ENCODE measurements at regions not wholly inside any gene's neighbourhood (a gene's known extent, or its start where the extent isn't known, plus 50 kb on each side); places are given as distances from the start of the nearest gene placed in this dataset.
A peak's percentile ranks its signal among the peaks of the same experiment; 100 is the strongest.

DNA sequence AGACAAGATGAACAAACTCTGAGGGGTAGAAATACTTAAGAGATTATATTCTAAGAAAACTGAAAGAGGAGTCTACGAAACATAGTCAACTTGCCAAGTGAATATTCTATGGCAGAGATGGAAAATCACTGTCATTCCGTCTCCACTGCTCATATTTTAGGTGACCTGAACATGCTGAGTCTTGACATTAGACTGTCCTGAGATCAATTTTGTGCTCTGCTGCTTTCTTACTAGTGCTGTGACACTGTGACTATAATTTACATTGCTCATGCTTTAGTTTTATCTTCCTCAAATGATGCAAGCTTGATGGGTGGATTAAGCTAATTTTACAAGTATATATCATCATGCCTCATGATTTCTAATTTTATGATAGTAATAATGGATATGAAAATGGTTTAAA is 228.2 kb upstream of the LRFN5 start:
- no peak overlapping the region for H2BK120ac ChIP-seq (ENCODE audit: low read depth, low read length, poor library complexity, severe bottlenecking)
- H3K79me1 ChIP-seq (ENCODE audit: insufficient read depth, low read depth, low read length, poor library complexity, severe bottlenecking) = no peaks in the 10 kb centered on the region
- no peaks in the 10 kb centered on the region for H3K79me2 ChIP-seq (ENCODE audit: insufficient read depth, low read length)
- H4K20me1 ChIP-seq (ENCODE audit: control insufficient read depth, insufficient read depth, insufficient read length) = no peaks in the 10 kb centered on the region
- H2BK15ac ChIP-seq (ENCODE audit: low read depth, low read length) = no peak overlapping the region
- no peak overlapping the region for H3K27ac ChIP-seq (ENCODE audit: insufficient read length, low read depth, low read length)
- H2BK12ac ChIP-seq (ENCODE audit: insufficient read length, low read depth, low read length) = no peak overlapping the region
- H3K56ac ChIP-seq (ENCODE audit: insufficient read length, low read depth, low read length) = no peak overlapping the region
- H3K4ac ChIP-seq (ENCODE audit: low read depth, low read length) = no peak overlapping the region
- no peak overlapping the region for H3K14ac ChIP-seq (ENCODE audit: insufficient read depth, low read length)
- H3K18ac ChIP-seq (ENCODE audit: insufficient read length, low read depth, low read length) = no peak overlapping the region
- H3K23ac ChIP-seq (ENCODE audit: insufficient read length, low read depth, low read length) = no peak overlapping the region
- no peaks in the 10 kb centered on the region for H3K9me3 ChIP-seq (ENCODE audit: control insufficient read depth, low read depth, low read length)
- H2BK20ac ChIP-seq (ENCODE audit: low read depth, low read length, poor library complexity, severe bottlenecking) = no peak overlapping the region
- no peak overlapping the region for H4K8ac ChIP-seq (replicated peaks; ENCODE audit: insufficient read length, low read depth, low read length)
- Mint-ChIP-seq H3K4me3 (no peak overlapping the region), H3K27ac (no peak overlapping the region), H3K36me3 (ENCODE audit: insufficient read depth in 1 of 3, low read depth in 3 of 3) (no peaks in the 10 kb centered on the region), H3K9me3 (no peaks in the 10 kb centered on the region), H3K4me1 (no peaks in the 10 kb centered on the region), H3K27me3 (ENCODE audit: low read depth) (no peaks in the 10 kb centered on the region)
- no CpG with 5 or more reads among the region's 2 CpGs for WGBS (ENCODE audit: extremely low coverage, insufficient read length, low lambda C conversion rate)
- H2AFZ ChIP-seq (ENCODE audit: low read length) = peak overlapping the region; percentile 14
- no peaks in the 10 kb centered on the region; the same call in 1 of the 2 replicates for H3K4me1 ChIP-seq (ENCODE audit: insufficient read depth, low read length)
- H3K23me2 ChIP-seq (ENCODE audit: insufficient read length, low read depth, low read length, poor library complexity, severe bottlenecking) = no peaks in the 10 kb centered on the region
- no peak overlapping the region for H4K91ac ChIP-seq (ENCODE audit: insufficient read length, low read depth, low read length)
- H2AK5ac ChIP-seq (ENCODE audit: insufficient read length, low read length) = no peak overlapping the region
- no peak overlapping the region for H2BK5ac ChIP-seq (ENCODE audit: insufficient read length, low read length)
- H4K5ac ChIP-seq (ENCODE audit: insufficient read length, low read depth, low read length) = no peak overlapping the region
- H3K27me3 ChIP-seq (ENCODE audit: insufficient read depth, low read length) = no peaks in the 10 kb centered on the region
- no peak overlapping the region for H3T11ph ChIP-seq (ENCODE audit: low read length)
- H3K4me2 ChIP-seq (ENCODE audit: insufficient read depth, insufficient read length, low read length) = no peak overlapping the region
- TF ChIP-seq, protein P1, sequence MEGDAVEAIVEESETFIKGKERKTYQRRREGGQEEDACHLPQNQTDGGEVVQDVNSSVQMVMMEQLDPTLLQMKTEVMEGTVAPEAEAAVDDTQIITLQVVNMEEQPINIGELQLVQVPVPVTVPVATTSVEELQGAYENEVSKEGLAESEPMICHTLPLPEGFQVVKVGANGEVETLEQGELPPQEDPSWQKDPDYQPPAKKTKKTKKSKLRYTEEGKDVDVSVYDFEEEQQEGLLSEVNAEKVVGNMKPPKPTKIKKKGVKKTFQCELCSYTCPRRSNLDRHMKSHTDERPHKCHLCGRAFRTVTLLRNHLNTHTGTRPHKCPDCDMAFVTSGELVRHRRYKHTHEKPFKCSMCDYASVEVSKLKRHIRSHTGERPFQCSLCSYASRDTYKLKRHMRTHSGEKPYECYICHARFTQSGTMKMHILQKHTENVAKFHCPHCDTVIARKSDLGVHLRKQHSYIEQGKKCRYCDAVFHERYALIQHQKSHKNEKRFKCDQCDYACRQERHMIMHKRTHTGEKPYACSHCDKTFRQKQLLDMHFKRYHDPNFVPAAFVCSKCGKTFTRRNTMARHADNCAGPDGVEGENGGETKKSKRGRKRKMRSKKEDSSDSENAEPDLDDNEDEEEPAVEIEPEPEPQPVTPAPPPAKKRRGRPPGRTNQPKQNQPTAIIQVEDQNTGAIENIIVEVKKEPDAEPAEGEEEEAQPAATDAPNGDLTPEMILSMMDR (conservative IDR thresholded peaks at IDR 0.05) = no peak
- H3K9ac ChIP-seq (ENCODE audit: extremely low read depth, insufficient read length, low read length) = no peak overlapping the region
- no peak for DNase-seq
